ENCODE measurements at regions not wholly inside any gene's neighbourhood (a gene's known extent, or its start where the extent isn't known, plus 50 kb on each side); places are given as distances from the start of the nearest gene placed in this dataset.
"Not testable (repeated sequence)": the region's sequence is repeated elsewhere in the genome, so short reads cannot be mapped to it uniquely, and the experiment has no call there.

- no peak for TF ChIP-seq POLR2A (IDR thresholded peaks at IDR 0.05; ENCODE audit: low read depth, low read length)
- FAIRE-seq: no peak
- DNase-seq (ENCODE audit: insufficient read length, low spot score): no peak
These were observed 684.0 kb downstream of the PTPRU start for GRCh38 chr1:29920316-29920715.

- not testable (repeated sequence) for DNase-seq (ENCODE audit: insufficient read length, low spot score); FAIRE-seq
These were observed 682.7 kb downstream of the PTPRU start for GRCh38 chr1:29919041-29919440.

- DNase-seq (ENCODE audit: insufficient read length, low spot score) (no peak), FAIRE-seq (no peak)
- TF ChIP-seq POLR2A (IDR thresholded peaks at IDR 0.05; ENCODE audit: low read depth, low read length): no peak
These were observed 680.5 kb downstream of the PTPRU start for GRCh38 chr1:29916656-29917369.

DNA sequence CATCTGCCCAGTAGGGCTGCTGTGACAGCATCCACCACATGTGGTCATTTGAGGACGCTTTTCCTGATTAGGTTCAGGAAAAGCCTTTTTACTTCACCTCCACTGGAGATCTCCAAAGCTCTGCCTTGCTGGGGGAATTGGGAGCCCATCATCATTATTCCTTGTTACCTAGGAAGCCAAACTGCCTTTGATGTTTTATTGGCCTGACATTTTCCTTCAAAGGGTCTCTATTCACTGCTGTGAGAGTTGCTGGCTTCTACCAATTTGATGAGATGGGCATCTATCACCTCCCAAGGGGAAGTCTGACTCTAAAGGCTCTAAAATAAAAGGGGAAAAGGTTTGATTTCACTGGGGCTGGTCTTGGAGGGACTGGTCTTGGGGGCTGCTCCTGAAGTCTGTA lies 678.6 kb downstream of the PTPRU start:
- no peak for TF ChIP-seq POLR2A (IDR thresholded peaks at IDR 0.05; ENCODE audit: low read depth, low read length)
- DNase-seq (ENCODE audit: insufficient read length, low spot score) (no peak), FAIRE-seq (no peak)

DNA sequence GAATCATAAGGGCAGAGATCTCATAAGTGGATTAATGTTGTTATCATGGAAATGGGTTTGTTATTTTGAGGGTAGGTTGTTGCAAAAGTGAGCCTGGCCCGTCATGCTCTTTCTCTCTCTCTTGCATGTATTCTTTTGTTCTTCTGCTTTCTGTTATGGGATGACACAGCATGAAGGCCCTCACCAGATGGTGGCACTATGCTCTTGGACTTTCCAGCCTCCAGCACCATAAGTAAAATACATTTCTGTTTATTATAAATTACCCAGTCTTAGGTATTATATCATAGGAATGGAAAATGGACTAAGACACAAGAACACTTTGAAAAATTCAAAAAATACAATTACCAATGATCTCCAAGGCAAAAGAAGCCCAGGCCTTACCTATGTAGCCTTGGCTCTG lies 676.1 kb downstream of the PTPRU start:
- no peak for TF ChIP-seq POLR2A (IDR thresholded peaks at IDR 0.05; ENCODE audit: low read depth, low read length)
- FAIRE-seq (no peak), DNase-seq (ENCODE audit: insufficient read length, low spot score) (no peak)

GRCh38 chr1:29909962-29910361 lies 673.6 kb downstream of the PTPRU start:
- FAIRE-seq (no peak), DNase-seq (ENCODE audit: insufficient read length, low spot score) (no peak)
- TF ChIP-seq POLR2A (IDR thresholded peaks at IDR 0.05; ENCODE audit: low read depth, low read length): no peak

DNA sequence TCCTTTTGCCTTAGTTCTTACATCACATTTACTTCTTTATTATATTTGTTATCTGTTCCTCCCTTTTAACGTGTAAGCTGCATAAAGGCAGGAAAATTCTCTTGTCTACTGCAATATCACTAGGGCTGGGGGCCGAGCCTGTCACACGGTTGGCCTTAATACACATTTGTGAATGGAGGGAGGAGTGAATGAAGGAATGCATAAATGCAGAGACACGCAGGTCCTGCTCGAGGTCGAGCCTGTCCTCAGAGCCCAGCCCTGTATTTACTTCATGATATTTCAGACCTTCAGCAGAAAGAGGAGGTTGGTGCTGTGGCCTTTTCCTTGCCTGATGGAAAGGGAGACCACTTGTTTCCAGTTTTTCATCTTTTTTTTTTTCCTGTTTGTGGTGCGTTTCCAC lies 671.3 kb downstream of the PTPRU start:
- DNase-seq (ENCODE audit: insufficient read length, low spot score): no peak
- no peak for FAIRE-seq
- no peak for TF ChIP-seq POLR2A (IDR thresholded peaks at IDR 0.05; ENCODE audit: low read depth, low read length)

GRCh38 chr1:29906927-29907326 lies 670.6 kb downstream of the PTPRU start:
- DNase-seq (ENCODE audit: insufficient read length, low spot score): no peak
- no peak for TF ChIP-seq POLR2A (IDR thresholded peaks at IDR 0.05; ENCODE audit: low read depth, low read length)
- FAIRE-seq: no peak

- DNase-seq (ENCODE audit: insufficient read length, low spot score) (no peak), FAIRE-seq (no peak)
- no peak for TF ChIP-seq POLR2A (IDR thresholded peaks at IDR 0.05; ENCODE audit: low read depth, low read length)
These were observed 667.3 kb downstream of the PTPRU start for GRCh38 chr1:29903548-29904166.

- FAIRE-seq: no peak
- no peak for TF ChIP-seq POLR2A (IDR thresholded peaks at IDR 0.05; ENCODE audit: low read depth, low read length)
- DNase-seq (ENCODE audit: insufficient read length, low spot score): no peak
These were observed 665.5 kb downstream of the PTPRU start for GRCh38 chr1:29901624-29902325.

DNA sequence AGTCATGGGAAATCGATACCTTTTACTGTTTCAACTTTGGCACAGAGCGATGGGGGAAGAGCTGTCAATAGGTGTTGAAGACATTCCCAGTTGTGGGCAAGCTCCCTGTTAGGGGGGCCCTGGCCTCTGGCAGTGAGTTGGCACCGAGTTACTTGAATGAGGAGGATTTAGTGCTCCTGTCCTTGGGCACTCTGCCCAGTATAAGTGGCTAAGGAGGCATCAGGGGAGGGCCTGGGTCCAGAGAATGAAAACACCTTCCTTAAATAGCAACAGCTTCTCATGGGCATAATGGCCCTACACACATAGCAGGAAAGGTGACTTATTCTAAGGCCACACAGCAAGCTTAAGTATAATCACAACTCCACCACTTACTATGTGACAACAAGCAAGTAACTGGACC lies 664.4 kb downstream of the PTPRU start:
- FAIRE-seq (no peak), DNase-seq (ENCODE audit: insufficient read length, low spot score) (no peak)
- TF ChIP-seq POLR2A (IDR thresholded peaks at IDR 0.05; ENCODE audit: low read depth, low read length): no peak

GRCh38 chr1:29900104-29900679 lies 663.9 kb downstream of the PTPRU start:
- no peak for DNase-seq (ENCODE audit: insufficient read length, low spot score)
- FAIRE-seq: no peak
- no peak for TF ChIP-seq POLR2A (IDR thresholded peaks at IDR 0.05; ENCODE audit: low read depth, low read length)

DNA sequence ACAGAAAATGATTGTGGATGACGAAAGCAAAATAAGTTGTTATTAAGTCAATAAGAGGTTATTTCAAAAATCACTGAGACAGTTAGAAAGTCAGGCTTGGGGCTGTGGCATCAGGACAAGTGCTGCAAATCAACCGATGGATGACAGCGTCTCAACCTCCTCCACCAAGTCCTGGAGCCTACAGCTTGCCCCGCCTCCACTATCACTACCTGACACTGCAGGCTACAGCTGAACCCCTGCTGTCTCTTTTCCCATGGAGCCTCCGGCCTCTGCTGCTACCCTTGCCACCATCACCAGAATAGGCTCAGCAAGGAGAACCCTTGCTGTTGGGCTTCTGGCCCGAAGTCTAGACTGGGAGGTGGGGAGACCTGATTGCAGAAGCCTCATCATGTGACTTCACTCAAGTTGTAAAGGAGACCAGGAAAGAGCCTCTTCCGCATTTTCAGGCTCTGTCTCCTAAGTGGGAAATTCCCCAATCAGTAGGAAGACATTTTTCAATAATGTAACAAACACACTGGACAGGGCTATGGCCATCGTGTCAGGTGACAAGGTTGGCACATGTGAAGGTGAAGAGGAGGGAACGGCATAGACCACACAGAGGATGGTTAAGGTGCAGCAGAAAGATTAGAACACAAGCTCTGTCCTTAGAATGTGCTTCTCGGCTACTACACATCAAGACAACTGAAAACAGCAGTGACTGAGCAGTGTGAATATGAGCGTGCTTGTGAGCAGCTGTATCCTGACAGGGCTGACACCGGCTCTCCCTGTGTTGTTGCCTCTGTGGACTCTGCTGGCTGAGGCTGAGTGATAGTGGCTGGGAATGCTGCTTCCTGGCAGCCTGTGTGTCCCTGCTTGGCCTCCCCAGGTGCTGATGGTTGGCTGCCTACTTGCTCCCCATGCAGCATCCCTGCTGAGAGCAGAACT lies 660.7 kb downstream of the PTPRU start:
- DNase-seq (ENCODE audit: insufficient read length, low spot score) (no peak), FAIRE-seq (no peak)
- TF ChIP-seq POLR2A (IDR thresholded peaks at IDR 0.05; ENCODE audit: low read depth, low read length): no peak

Measured in H54 (cell line).